ENCODE measurements at regions not wholly inside any gene's neighbourhood (a gene's known extent, or its start where the extent isn't known, plus 50 kb on each side); places are given as distances from the start of the nearest gene placed in this dataset.

DNA sequence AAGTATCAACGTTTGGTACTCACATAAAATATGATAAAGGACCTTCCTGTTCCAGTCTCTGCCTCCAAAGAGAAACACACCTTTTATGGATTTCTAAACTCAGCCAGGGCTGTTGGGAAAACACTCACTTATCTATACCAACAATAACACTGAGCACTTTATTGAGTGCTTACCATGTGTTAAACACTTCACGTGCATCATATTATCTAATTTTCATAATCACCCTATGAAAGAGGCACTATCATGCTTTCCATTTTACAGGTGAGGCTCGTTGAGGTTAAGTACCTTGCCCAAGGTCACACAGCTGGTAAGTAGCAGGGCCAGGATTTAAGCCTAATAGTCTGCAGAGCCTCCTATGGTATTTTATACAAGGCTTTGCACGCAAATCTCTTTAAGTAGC is 251.5 kb upstream of the SOX9 start:
- no peaks in the 10 kb centered on the region for H3K23me2 ChIP-seq (ENCODE audit: low read depth, low read length)
- H4K8ac ChIP-seq (ENCODE audit: extremely low read depth, insufficient read depth, low read length), result no peak overlapping the region
- no peak overlapping the region for H3K14ac ChIP-seq (ENCODE audit: insufficient read length)
- H3K9ac ChIP-seq (replicated peaks in 1 of 4; ENCODE audit: extremely low read depth in 1 of 4, low read depth in 3 of 4, low read length in 3 of 4), result no peak overlapping the region
- no peaks in the 10 kb centered on the region for H3K9me3 ChIP-seq (ENCODE audit: insufficient read depth in 2 of 2, low read depth in 1 of 2, low read length in 1 of 2)
- no peak for DNase-seq (ENCODE audit: low read depth in 1 of 2, low spot score in 2 of 2)
- no peaks in the 10 kb centered on the region for H3K36me3 ChIP-seq (ENCODE audit: control insufficient read depth in 2 of 4, insufficient read depth in 4 of 4, low read length in 3 of 4)
- H2BK120ac ChIP-seq (replicated peaks; ENCODE audit: low read depth, low read length), result no peak overlapping the region
- no peak overlapping the region for H4K91ac ChIP-seq (replicated peaks; ENCODE audit: insufficient read length, low read length)
- no peak overlapping the region for H3K4me2 ChIP-seq (ENCODE audit: insufficient read depth in 1 of 2, low read depth in 2 of 2, low read length in 2 of 2)
- no peak overlapping the region for H2AFZ ChIP-seq (ENCODE audit: low read length)
- H2BK5ac ChIP-seq (ENCODE audit: low read depth, low read length), result no peak overlapping the region
- H3K4me1 ChIP-seq (replicated peaks in 1 of 4; ENCODE audit: control insufficient read depth in 3 of 4, insufficient read depth in 4 of 4, low read length in 3 of 4), result no peaks in the 10 kb centered on the region
- no peak overlapping the region for H2BK20ac ChIP-seq (ENCODE audit: low read length)
- ChIA-PET CTCF (ENCODE audit: partially characterized antibody) (interaction anchor here (1.6 kb wide), 1 partner anchor 9 kb away, joined by 4 read pairs; no protein-coding TSS in a partner anchor), POLR2A (ENCODE audit: partially characterized antibody) (no interaction called here)
- H3K79me2 ChIP-seq (ENCODE audit: control insufficient read depth in 1 of 2, insufficient read depth in 2 of 2, low read length in 2 of 2), result no peaks in the 10 kb centered on the region
- H3K56ac ChIP-seq (replicated peaks; ENCODE audit: insufficient read length, low read depth, low read length), result no peak overlapping the region
- no peaks in the 10 kb centered on the region for H3K27me3 ChIP-seq (replicated peaks in 1 of 4; ENCODE audit: control insufficient read depth in 3 of 4, extremely low read depth in 1 of 4, insufficient read depth in 3 of 4, low read length in 3 of 4)
- H3K18ac ChIP-seq (ENCODE audit: extremely low read depth, low read length), result no peak overlapping the region
- H2AK5ac ChIP-seq (ENCODE audit: low read depth, low read length), result no peak overlapping the region
- WGBS, 2 experiments (ENCODE audit: extremely low coverage in 1 of 2, insufficient coverage in 1 of 2, insufficient read length in 1 of 2, insufficient replicate concordance in 2 of 2, low coverage in 1 of 2, low lambda C conversion rate in 2 of 2, missing lambda C conversion rate in 1 of 2), result 94% methylated on average over 4 of the region's 4 CpGs; no CpG with 5 or more reads in 1 of the 2 experiments
- TF ChIP-seq RFX5 (IDR thresholded peaks at IDR 0.05; ENCODE audit: borderline replicate concordance, low read depth, low read length) (no peak), NANOG (IDR thresholded peaks at IDR 0.05; ENCODE audit: insufficient read depth, low read depth, low read length, poor library complexity, severe bottlenecking) (no peak), EP300 (IDR thresholded peaks at IDR 0.05; ENCODE audit: borderline replicate concordance in 1 of 2, low read depth in 2 of 2, low read length in 2 of 2) (no peak), RNF2 (IDR thresholded peaks at IDR 0.05; ENCODE audit: borderline replicate concordance, low read depth, low read length, missing control alignments, poor library complexity, severe bottlenecking) (no peak), PHF8 (conservative IDR thresholded peaks at IDR 0.05; ENCODE audit: low read depth, low read length) (no peak), EGR1 (IDR thresholded peaks at IDR 0.05; ENCODE audit: borderline replicate concordance, low read depth, low read length) (no peak), BCL11A (IDR thresholded peaks at IDR 0.05; ENCODE audit: low read depth in 2 of 2, low read length in 2 of 2) (no peak)
- H4K20me1 ChIP-seq (replicated peaks in 1 of 2; ENCODE audit: control insufficient read depth in 1 of 2, insufficient read depth in 2 of 2, low read length in 2 of 2), result no peaks in the 10 kb centered on the region
- H3K79me1 ChIP-seq (ENCODE audit: low read depth, low read length), result no peaks in the 10 kb centered on the region
- no peak for FAIRE-seq
- no peak overlapping the region for H3K4me3 ChIP-seq (ENCODE audit: extremely low read depth in 1 of 4, insufficient read depth in 2 of 4, low read depth in 3 of 4, low read length in 4 of 4)
- no peak overlapping the region for H3K27ac ChIP-seq (ENCODE audit: low read depth, low read length)
- no peak overlapping the region for H4K5ac ChIP-seq (ENCODE audit: insufficient read length, low read depth, low read length)
- H3K23ac ChIP-seq (ENCODE audit: insufficient read length), result no peak overlapping the region
- no peak overlapping the region for H2BK15ac ChIP-seq (ENCODE audit: low read length)
- no peak overlapping the region for H2BK12ac ChIP-seq (ENCODE audit: low read depth, low read length)
- H3K4ac ChIP-seq (replicated peaks; ENCODE audit: insufficient read length, low read depth, low read length), result no peak overlapping the region
